MCF 10A (cell line): ENCODE measurements at regions not wholly inside any gene's neighbourhood (a gene's known extent, or its start where the extent isn't known, plus 50 kb on each side); places are given as distances from the start of the nearest gene placed in this dataset.

ENCODE experiments used
- BruUV-seq: library from RNA; stranded (reverse); fragments of 400-500 nt; replicated peaks from 2 replicates; lab custom pipeline; 2021; lab: Mats Ljungman, UMichigan
- CTCF ChIA-PET: fragments of 300-600 bp; sonication (Branson Sonifier 250); formaldehyde crosslinking; extraction: SDS; loops from one replicate; lab custom pipeline; 2021; ENCODE audit warnings: antibody characterized with exemption, inconsistent platforms; lab: Yijun Ruan, JAX
- POLR2A ChIA-PET: fragments of 300-600, 350-650 bp; sonication (Branson Sonifier 250); formaldehyde crosslinking; extraction: SDS; loops from one replicate; lab custom pipeline; 2020; ENCODE audit warnings: antibody characterized with exemption, inconsistent platforms; lab: Yijun Ruan, JAX
- DNase-seq: peaks from one replicate; pipeline ENCODE4 v3.0.0-alpha.2; 2018; ENCODE audit not compliant: unreplicated experiment
- H3K27ac Mint-ChIP-seq: one replicate; pipeline ENCODE4 v1.8.0; 2022; ENCODE audit warnings: mild to moderate bottlenecking, low read depth, mixed read lengths; ENCODE audit not compliant: unreplicated experiment
- H3K27me3 Mint-ChIP-seq: one replicate; pipeline ENCODE4 v1.8.0; 2022; ENCODE audit warnings: mixed read lengths; ENCODE audit not compliant: insufficient read depth, unreplicated experiment
- H3K36me3 Mint-ChIP-seq: one replicate; pipeline ENCODE4 v1.8.0; 2022; ENCODE audit warnings: mild to moderate bottlenecking, moderate library complexity, mixed read lengths; ENCODE audit not compliant: insufficient read depth, unreplicated experiment
- H3K4me1 Mint-ChIP-seq: one replicate; pipeline ENCODE4 v1.8.0; 2022; ENCODE audit warnings: mixed read lengths; ENCODE audit not compliant: insufficient read depth, unreplicated experiment
- H3K4me3 Mint-ChIP-seq: one replicate; pipeline ENCODE4 v1.8.0; 2022; ENCODE audit warnings: mild to moderate bottlenecking, moderate library complexity, mixed read lengths; ENCODE audit not compliant: unreplicated experiment
- H3K9me3 Mint-ChIP-seq: one replicate; pipeline ENCODE4 v1.8.0; 2022; ENCODE audit warnings: mixed read lengths; ENCODE audit not compliant: unreplicated experiment
- intact Hi-C: fragments of 100-400 bp; cut with micrococcal nuclease; formaldehyde crosslinking; loops from 2 replicates; pipeline ENCODE4 v1.14.1; 2022
- TF ChIP-seq, protein P1 (sequence below): fragments of 200-600 bp; IDR thresholded peaks from one replicate; pipeline ENCODE4 v1.8.0; 2022; ENCODE audit warnings: antibody characterized with exemption, mild to moderate bottlenecking; ENCODE audit not compliant: unreplicated experiment

GRCh38 chr13:90717451-90717936 lies 630.0 kb upstream of the MIR17HG start:
- DNase-seq, result peak; percentile 57
- POLR2A ChIA-PET, result no interaction called here
- no TSS peak for BruUV-seq
- Mint-ChIP-seq H3K27ac (no peak overlapping the region), H3K36me3 (no peaks in the 10 kb centered on the region), H3K27me3 (no peaks in the 10 kb centered on the region), H3K9me3 (no peaks in the 10 kb centered on the region), H3K4me3 (no peak overlapping the region), H3K4me1 (peaks cover 15% of the 10 kb centered on the region)
- intact Hi-C loops, result no loop called here
- CTCF ChIA-PET, result interaction anchor here (0.6 kb wide), 1 partner anchor 12 kb away, joined by 3 read pairs; no protein-coding TSS in a partner anchor
- TF ChIP-seq, protein P1, sequence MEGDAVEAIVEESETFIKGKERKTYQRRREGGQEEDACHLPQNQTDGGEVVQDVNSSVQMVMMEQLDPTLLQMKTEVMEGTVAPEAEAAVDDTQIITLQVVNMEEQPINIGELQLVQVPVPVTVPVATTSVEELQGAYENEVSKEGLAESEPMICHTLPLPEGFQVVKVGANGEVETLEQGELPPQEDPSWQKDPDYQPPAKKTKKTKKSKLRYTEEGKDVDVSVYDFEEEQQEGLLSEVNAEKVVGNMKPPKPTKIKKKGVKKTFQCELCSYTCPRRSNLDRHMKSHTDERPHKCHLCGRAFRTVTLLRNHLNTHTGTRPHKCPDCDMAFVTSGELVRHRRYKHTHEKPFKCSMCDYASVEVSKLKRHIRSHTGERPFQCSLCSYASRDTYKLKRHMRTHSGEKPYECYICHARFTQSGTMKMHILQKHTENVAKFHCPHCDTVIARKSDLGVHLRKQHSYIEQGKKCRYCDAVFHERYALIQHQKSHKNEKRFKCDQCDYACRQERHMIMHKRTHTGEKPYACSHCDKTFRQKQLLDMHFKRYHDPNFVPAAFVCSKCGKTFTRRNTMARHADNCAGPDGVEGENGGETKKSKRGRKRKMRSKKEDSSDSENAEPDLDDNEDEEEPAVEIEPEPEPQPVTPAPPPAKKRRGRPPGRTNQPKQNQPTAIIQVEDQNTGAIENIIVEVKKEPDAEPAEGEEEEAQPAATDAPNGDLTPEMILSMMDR, result no peak

DNA sequence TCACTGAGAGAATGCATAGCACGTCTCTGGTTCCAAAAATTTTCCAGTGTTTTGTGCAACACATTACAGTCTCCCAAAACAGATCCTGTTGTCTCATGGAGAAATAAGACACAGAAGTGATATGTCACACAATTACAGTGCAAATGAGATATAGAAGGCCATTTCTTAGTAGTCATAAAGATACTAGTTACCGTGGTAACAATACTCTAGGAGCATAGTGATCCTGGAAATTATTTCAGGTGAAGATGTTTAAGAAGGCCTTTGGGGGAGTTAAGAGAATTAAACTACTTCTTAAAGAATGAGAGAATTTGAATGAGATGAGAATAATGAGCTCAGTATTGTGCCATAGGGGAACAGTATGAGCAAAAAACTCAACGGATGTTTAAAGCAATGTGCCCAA lies 628.0 kb upstream of the MIR17HG start:
- ChIA-PET POLR2A (no interaction called here), CTCF (no interaction called here)
- no peak overlapping the region for H3K27ac Mint-ChIP-seq
- H3K27me3 Mint-ChIP-seq, result no peaks in the 10 kb centered on the region
- intact Hi-C loops, result no loop called here
- H3K9me3 Mint-ChIP-seq, result no peaks in the 10 kb centered on the region
- TF ChIP-seq, protein P1, result no peak
- no TSS peak for BruUV-seq
- no peak overlapping the region for H3K4me3 Mint-ChIP-seq
- DNase-seq, result no peak
- H3K36me3 Mint-ChIP-seq, result no peaks in the 10 kb centered on the region
- peaks cover 15% of the 10 kb centered on the region for H3K4me1 Mint-ChIP-seq

DNA sequence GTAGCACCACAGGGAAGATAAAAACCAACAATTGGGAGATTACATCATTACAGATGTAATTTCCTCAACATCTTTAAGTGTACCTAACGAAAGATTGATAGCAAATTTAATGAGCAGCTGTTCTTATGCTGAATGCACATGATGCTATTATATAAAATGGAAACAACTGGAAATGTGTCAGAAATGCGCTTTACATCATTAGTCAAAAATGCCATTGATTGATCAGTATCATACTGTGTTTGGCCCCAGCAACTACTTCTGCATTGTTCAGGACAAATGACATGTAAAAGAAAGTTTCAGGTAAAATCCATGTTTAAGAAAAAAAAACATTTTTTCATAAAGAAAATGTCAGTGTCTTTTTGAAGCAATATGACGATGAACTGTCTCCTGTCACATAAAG lies 625.5 kb upstream of the MIR17HG start:
- Mint-ChIP-seq H3K9me3 (no peaks in the 10 kb centered on the region), H3K36me3 (no peaks in the 10 kb centered on the region), H3K27ac (no peak overlapping the region), H3K4me3 (no peak overlapping the region), H3K27me3 (no peaks in the 10 kb centered on the region), H3K4me1 (peaks cover 12% of the 10 kb centered on the region)
- intact Hi-C loops, result no loop called here
- no TSS peak for BruUV-seq
- ChIA-PET CTCF (no interaction called here), POLR2A (no interaction called here)
- TF ChIP-seq, protein P1, result no peak
- DNase-seq, result no peak

DNA sequence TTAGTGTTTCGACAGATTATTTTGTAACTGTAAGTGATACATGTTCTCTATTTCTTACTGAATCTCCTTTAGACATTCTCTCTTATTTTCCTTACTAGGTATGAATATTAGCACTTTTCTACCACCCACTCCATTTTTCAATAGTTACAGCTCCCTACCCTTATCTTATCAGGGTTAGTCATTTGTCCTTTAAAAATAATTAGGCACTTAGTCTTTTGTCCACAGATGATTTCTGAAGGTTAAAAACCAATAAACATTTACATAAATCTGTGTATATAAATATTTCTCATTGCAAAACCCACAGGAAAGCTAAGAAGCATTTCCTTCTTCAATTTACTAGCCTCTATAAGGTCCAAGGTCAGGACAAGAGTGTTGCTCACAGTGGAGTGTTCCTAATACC lies 624.1 kb upstream of the MIR17HG start:
- DNase-seq, result no peak
- Mint-ChIP-seq H3K27ac (no peak overlapping the region), H3K27me3 (no peaks in the 10 kb centered on the region), H3K4me3 (no peak overlapping the region), H3K9me3 (no peaks in the 10 kb centered on the region), H3K36me3 (no peaks in the 10 kb centered on the region), H3K4me1 (no peaks in the 10 kb centered on the region)
- BruUV-seq, result no TSS peak
- POLR2A ChIA-PET, result no interaction called here
- TF ChIP-seq, protein P1, result no peak
- intact Hi-C loops, result no loop called here
- CTCF ChIA-PET, result interaction anchor here (0.7 kb wide), 1 partner anchor 13 kb away, joined by 3 read pairs; no protein-coding TSS in a partner anchor
